Thoracic aorta (tissue), 2 donors: ENCODE measurements at regions not wholly inside any gene's neighbourhood (a gene's known extent, or its start where the extent isn't known, plus 50 kb on each side); places are given as distances from the start of the nearest gene placed in this dataset.

Source experiments
- ATAC-seq: fragments of 150-250 bp; one replicate; pipeline ENCODE4 v1.8.0; 2017; ENCODE audit warnings: low read depth; ENCODE audit not compliant: insufficient number of reproducible peaks, low FRiP score
- DNase-seq: peaks from one replicate; pipeline ENCODE4 v3.0.0-alpha.2; 2020; ENCODE audit warnings: low spot score
- H3K27ac ChIP-seq, 2 donors: fragments of 200-600 bp; sonication (generic); 1 replicate in 1 of 2; 2 replicates in 1 of 2; pipeline ENCODE4 v1.5.1; 2016; ENCODE audit warnings: mild to moderate bottlenecking in 2 of 2, moderate library complexity in 2 of 2
- H3K27me3 ChIP-seq: fragments of 200-600 bp; sonication (generic); replicated peaks from 2 replicates; pipeline ENCODE4 v1.6.0; 2016; ENCODE audit warnings: mild to moderate bottlenecking; ENCODE audit not compliant: insufficient read depth
- H3K36me3 ChIP-seq: fragments of 200-600 bp; sonication (generic); one replicate; pipeline ENCODE4 v1.5.1; 2016
- H3K4me1 ChIP-seq, 2 donors: fragments of 200-600 bp; sonication (generic); 1 replicate in 1 of 2; 2 replicates in 1 of 2; pipeline versions ENCODE4 v1.5.1 to v1.6.0; 2016; ENCODE audit warnings: low read depth in 2 of 2, mild to moderate bottlenecking in 1 of 2; ENCODE audit not compliant: control insufficient read depth in 1 of 2
- H3K4me3 ChIP-seq: fragments of 200-600 bp; sonication (generic); 2 replicates; pipeline ENCODE4 v1.5.1; 2016; ENCODE audit warnings: mild to moderate bottlenecking
- H3K9me3 ChIP-seq: fragments of 200-600 bp; sonication (generic); 2 replicates; pipeline ENCODE4 v1.5.1; 2016
- CTCF ChIP-seq: fragments of 200-600 bp; sonication (generic); IDR thresholded peaks from one replicate; pipeline ENCODE4 v1.5.1; 2019; ENCODE audit warnings: antibody characterized with exemption

- ATAC-seq = no peak
- H3K4me1 ChIP-seq = no peaks in the 10 kb centered on the region
These were observed 985.6 kb downstream of the EPHA3 start for GRCh38 chr3:90092994-90093393.

GRCh38 chr3:90095811-90096210, 988.4 kb downstream of the EPHA3 start:
- no peak for TF ChIP-seq CTCF
- ATAC-seq (no peak), DNase-seq (no peak)
- Histone ChIP-seq H3K9me3 (no peaks in the 10 kb centered on the region), H3K27ac (no peak overlapping the region), H3K27me3 (no peaks in the 10 kb centered on the region), H3K4me1 (no peaks in the 10 kb centered on the region), H3K4me3 (no peak overlapping the region), H3K36me3 (no peaks in the 10 kb centered on the region)

More at GRCh38 chr3:90092994-90093393, 985.6 kb downstream of the EPHA3 start:
- Histone ChIP-seq H3K36me3 (no peaks in the 10 kb centered on the region), H3K9me3 (no peaks in the 10 kb centered on the region), H3K4me3 (no peak overlapping the region), H3K27ac (no peak overlapping the region), H3K27me3 (no peaks in the 10 kb centered on the region)
- no peak for TF ChIP-seq CTCF
- no peak for DNase-seq

GRCh38 chr3:90099493-90099892, 992.1 kb downstream of the EPHA3 start:
- no peaks in the 10 kb centered on the region for H3K9me3 ChIP-seq
- H3K36me3 ChIP-seq = no peaks in the 10 kb centered on the region
- H3K27ac ChIP-seq = no peak overlapping the region
- no peaks in the 10 kb centered on the region for H3K27me3 ChIP-seq
- DNase-seq (no peak), ATAC-seq (no peak)
- H3K4me1 ChIP-seq = no peaks in the 10 kb centered on the region
- no peak for TF ChIP-seq CTCF
- H3K4me3 ChIP-seq = no peak overlapping the region

GRCh38 chr3:90102146-90102545, 994.7 kb downstream of the EPHA3 start:
- no peak for TF ChIP-seq CTCF
- H3K36me3 ChIP-seq = no peaks in the 10 kb centered on the region
- no peaks in the 10 kb centered on the region for H3K9me3 ChIP-seq
- no peaks in the 10 kb centered on the region for H3K4me1 ChIP-seq
- no peak overlapping the region for H3K4me3 ChIP-seq
- H3K27me3 ChIP-seq = no peaks in the 10 kb centered on the region
- DNase-seq (no peak), ATAC-seq (no peak)
- no peak overlapping the region for H3K27ac ChIP-seq

GRCh38 chr3:90121326-90121725, 1013.9 kb downstream of the EPHA3 start:
- Histone ChIP-seq H3K4me3 (no peak overlapping the region), H3K27ac (no peak overlapping the region), H3K9me3 (no peaks in the 10 kb centered on the region), H3K4me1 (no peaks in the 10 kb centered on the region), H3K27me3 (no peaks in the 10 kb centered on the region), H3K36me3 (no peaks in the 10 kb centered on the region)
- ATAC-seq = no peak
- DNase-seq = no peak
- no peak for TF ChIP-seq CTCF
